ENCODE measurements at regions not wholly inside any gene's neighbourhood (a gene's known extent, or its start where the extent isn't known, plus 50 kb on each side); places are given as distances from the start of the nearest gene placed in this dataset.

DNA sequence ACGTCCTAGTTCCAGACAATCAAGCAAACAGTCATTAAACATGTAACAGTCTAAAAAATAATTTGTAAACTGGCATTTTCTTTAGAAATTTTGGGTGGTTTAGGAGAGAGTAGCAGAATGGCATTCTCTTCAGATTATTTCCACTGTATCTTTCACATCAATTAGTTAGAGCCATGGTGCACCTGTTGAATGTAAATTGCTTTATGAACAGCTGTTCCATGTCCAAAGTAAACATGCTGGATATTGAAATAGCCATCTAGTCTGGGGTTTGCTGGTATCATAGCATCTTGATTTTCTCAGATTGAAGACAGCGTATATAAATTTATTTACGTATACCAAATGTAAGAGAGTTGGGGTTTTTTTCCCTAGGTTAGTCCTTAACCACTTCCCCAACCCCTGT, 143.6 kb downstream of the RCHY1 start:
- no peak for TF ChIP-seq CTCF (IDR thresholded peaks at IDR 0.05)
- TF ChIP-seq POLR2AphosphoS5 (IDR thresholded peaks at IDR 0.05): no peak
- no peak for TF ChIP-seq POLR2A (IDR thresholded peaks at IDR 0.05)
- TF ChIP-seq EP300 (IDR thresholded peaks at IDR 0.05): no peak
